GM19397 (cell line): ENCODE measurements at regions not wholly inside any gene's neighbourhood (a gene's known extent, or its start where the extent isn't known, plus 50 kb on each side); places are given as distances from the start of the nearest gene placed in this dataset.
"Not testable (repeated sequence)": the region's sequence is repeated elsewhere in the genome, so short reads cannot be mapped to it uniquely, and the experiment has no call there.

ENCODE experiments used
- ATAC-seq: cut with Tn5 transposase; IDR thresholded peaks from one replicate; pipeline ENCODE4 v1.9.1; 2021; ENCODE audit warnings: mild to moderate bottlenecking, moderate library complexity; ENCODE audit not compliant: unreplicated experiment

- ATAC-seq, result no peak
These were observed 108.9 kb upstream of the KCNG1 start for GRCh38 chr20:51131811-51132210.

GRCh38 chr20:51129147-51129776 lies 106.4 kb upstream of the KCNG1 start:
- ATAC-seq, result no peak

- ATAC-seq, result no peak
These were observed 105.3 kb upstream of the KCNG1 start for GRCh38 chr20:51128198-51128597.

GRCh38 chr20:51127713-51128112 lies 104.8 kb upstream of the KCNG1 start:
- ATAC-seq, result no peak

GRCh38 chr20:51126337-51126736 lies 103.4 kb upstream of the KCNG1 start:
- no peak for ATAC-seq

GRCh38 chr20:51125780-51126179 lies 102.9 kb upstream of the KCNG1 start:
- no peak for ATAC-seq

GRCh38 chr20:51125105-51125504 lies 102.2 kb upstream of the KCNG1 start:
- no peak for ATAC-seq

- not testable (repeated sequence) for ATAC-seq
These were observed 101.0 kb upstream of the KCNG1 start for GRCh38 chr20:51123887-51124286.

GRCh38 chr20:51122931-51123658 lies 100.2 kb upstream of the KCNG1 start:
- ATAC-seq, result no peak

GRCh38 chr20:51121901-51122412 lies 99.0 kb upstream of the KCNG1 start:
- no peak for ATAC-seq

- no peak for ATAC-seq
These were observed 98.4 kb upstream of the KCNG1 start for GRCh38 chr20:51121272-51121671.

GRCh38 chr20:51120868-51121267 lies 98.0 kb upstream of the KCNG1 start:
- ATAC-seq, result no peak

GRCh38 chr20:51120438-51120837 lies 97.5 kb upstream of the KCNG1 start:
- ATAC-seq, result no peak

- ATAC-seq, result no peak
These were observed 97.0 kb upstream of the KCNG1 start for GRCh38 chr20:51119914-51120313.

- ATAC-seq, result no peak
These were observed 96.1 kb upstream of the KCNG1 start for GRCh38 chr20:51118985-51119527.

GRCh38 chr20:51118216-51118615 lies 95.3 kb upstream of the KCNG1 start:
- no peak for ATAC-seq

GRCh38 chr20:51116765-51117686 lies 94.1 kb upstream of the KCNG1 start:
- ATAC-seq, result no peak

- no peak for ATAC-seq
These were observed 88.4 kb upstream of the KCNG1 start for GRCh38 chr20:51111290-51111689.

GRCh38 chr20:51108638-51109363 lies 85.9 kb upstream of the KCNG1 start:
- ATAC-seq, result no peak

GRCh38 chr20:51106011-51106410 lies 83.1 kb upstream of the KCNG1 start:
- no peak for ATAC-seq
